ENCODE measurements at regions not wholly inside any gene's neighbourhood (a gene's known extent, or its start where the extent isn't known, plus 50 kb on each side); places are given as distances from the start of the nearest gene placed in this dataset.

- TF ChIP-seq, protein P1, sequence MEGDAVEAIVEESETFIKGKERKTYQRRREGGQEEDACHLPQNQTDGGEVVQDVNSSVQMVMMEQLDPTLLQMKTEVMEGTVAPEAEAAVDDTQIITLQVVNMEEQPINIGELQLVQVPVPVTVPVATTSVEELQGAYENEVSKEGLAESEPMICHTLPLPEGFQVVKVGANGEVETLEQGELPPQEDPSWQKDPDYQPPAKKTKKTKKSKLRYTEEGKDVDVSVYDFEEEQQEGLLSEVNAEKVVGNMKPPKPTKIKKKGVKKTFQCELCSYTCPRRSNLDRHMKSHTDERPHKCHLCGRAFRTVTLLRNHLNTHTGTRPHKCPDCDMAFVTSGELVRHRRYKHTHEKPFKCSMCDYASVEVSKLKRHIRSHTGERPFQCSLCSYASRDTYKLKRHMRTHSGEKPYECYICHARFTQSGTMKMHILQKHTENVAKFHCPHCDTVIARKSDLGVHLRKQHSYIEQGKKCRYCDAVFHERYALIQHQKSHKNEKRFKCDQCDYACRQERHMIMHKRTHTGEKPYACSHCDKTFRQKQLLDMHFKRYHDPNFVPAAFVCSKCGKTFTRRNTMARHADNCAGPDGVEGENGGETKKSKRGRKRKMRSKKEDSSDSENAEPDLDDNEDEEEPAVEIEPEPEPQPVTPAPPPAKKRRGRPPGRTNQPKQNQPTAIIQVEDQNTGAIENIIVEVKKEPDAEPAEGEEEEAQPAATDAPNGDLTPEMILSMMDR (IDR thresholded peaks at IDR 0.05): peak; percentile 6; the same call in 1 of the 2 replicates
- TF ChIP-seq POLR2AphosphoS5 (IDR thresholded peaks at IDR 0.05; ENCODE audit: low read depth, low read length): no peak
- TF ChIP-seq, protein P2, sequence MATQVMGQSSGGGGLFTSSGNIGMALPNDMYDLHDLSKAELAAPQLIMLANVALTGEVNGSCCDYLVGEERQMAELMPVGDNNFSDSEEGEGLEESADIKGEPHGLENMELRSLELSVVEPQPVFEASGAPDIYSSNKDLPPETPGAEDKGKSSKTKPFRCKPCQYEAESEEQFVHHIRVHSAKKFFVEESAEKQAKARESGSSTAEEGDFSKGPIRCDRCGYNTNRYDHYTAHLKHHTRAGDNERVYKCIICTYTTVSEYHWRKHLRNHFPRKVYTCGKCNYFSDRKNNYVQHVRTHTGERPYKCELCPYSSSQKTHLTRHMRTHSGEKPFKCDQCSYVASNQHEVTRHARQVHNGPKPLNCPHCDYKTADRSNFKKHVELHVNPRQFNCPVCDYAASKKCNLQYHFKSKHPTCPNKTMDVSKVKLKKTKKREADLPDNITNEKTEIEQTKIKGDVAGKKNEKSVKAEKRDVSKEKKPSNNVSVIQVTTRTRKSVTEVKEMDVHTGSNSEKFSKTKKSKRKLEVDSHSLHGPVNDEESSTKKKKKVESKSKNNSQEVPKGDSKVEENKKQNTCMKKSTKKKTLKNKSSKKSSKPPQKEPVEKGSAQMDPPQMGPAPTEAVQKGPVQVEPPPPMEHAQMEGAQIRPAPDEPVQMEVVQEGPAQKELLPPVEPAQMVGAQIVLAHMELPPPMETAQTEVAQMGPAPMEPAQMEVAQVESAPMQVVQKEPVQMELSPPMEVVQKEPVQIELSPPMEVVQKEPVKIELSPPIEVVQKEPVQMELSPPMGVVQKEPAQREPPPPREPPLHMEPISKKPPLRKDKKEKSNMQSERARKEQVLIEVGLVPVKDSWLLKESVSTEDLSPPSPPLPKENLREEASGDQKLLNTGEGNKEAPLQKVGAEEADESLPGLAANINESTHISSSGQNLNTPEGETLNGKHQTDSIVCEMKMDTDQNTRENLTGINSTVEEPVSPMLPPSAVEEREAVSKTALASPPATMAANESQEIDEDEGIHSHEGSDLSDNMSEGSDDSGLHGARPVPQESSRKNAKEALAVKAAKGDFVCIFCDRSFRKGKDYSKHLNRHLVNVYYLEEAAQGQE (IDR thresholded peaks at IDR 0.05; ENCODE audit: insufficient read depth in 1 of 2, low read depth in 2 of 2, low read length in 1 of 2): no peak
Measured at GRCh38 chr13:87398047-87398446, 273.1 kb upstream of the SLITRK5 start.
